Naive B cell (primary cell): ENCODE measurements at regions not wholly inside any gene's neighbourhood (a gene's known extent, or its start where the extent isn't known, plus 50 kb on each side); places are given as distances from the start of the nearest gene placed in this dataset.
"Not testable (repeated sequence)": the region's sequence is repeated elsewhere in the genome, so short reads cannot be mapped to it uniquely, and the experiment has no call there.

Source experiments
- ATAC-seq, 2 donors: fragments of 150-1000 bp; cut with Tn5 transposase; 2 replicates each; pipeline ENCODE4 v1.10.0; 2021; ENCODE audit warnings: low read depth in 2 of 2, mild to moderate bottlenecking in 2 of 2, moderate library complexity in 2 of 2
- DNase-seq: peaks from one replicate; pipeline ENCODE4 v3.0.0; 2022
- H3K27ac Mint-ChIP-seq, 6 donors: one replicate each; pipeline ENCODE4 v1.8.0; 2020 to 2022; ENCODE audit warnings: mild to moderate bottlenecking in 6 of 6, mixed read lengths in 6 of 6, moderate library complexity in 5 of 6, inconsistent platforms in 2 of 6
- H3K27me3 Mint-ChIP-seq, 3 donors: one replicate each; pipeline ENCODE4 v1.8.0; 2021 to 2022; ENCODE audit warnings: mixed read lengths in 3 of 3, mild to moderate bottlenecking in 1 of 3
- H3K36me3 Mint-ChIP-seq, 2 donors: one replicate each; pipeline ENCODE4 v1.8.0; 2020 to 2022; ENCODE audit warnings: mixed read lengths in 2 of 2, inconsistent platforms in 1 of 2, mild to moderate bottlenecking in 1 of 2
- H3K4me1 Mint-ChIP-seq, 3 donors: one replicate each; pipeline ENCODE4 v1.8.0; 2020 to 2022; ENCODE audit warnings: mixed read lengths in 3 of 3, inconsistent platforms in 1 of 3, mild to moderate bottlenecking in 1 of 3, moderate library complexity in 1 of 3
- H3K4me3 Mint-ChIP-seq, 8 donors: one replicate each; pipeline ENCODE4 v1.8.0; 2020 to 2022; ENCODE audit warnings: mild to moderate bottlenecking in 8 of 8, mixed read lengths in 8 of 8, moderate library complexity in 8 of 8, inconsistent platforms in 2 of 8
- H3K9me3 Mint-ChIP-seq, 7 donors: one replicate each; pipeline ENCODE4 v1.8.0; 2020 to 2022; ENCODE audit warnings: mixed read lengths in 7 of 7, mild to moderate bottlenecking in 5 of 7, inconsistent platforms in 2 of 7, moderate library complexity in 1 of 7

DNA sequence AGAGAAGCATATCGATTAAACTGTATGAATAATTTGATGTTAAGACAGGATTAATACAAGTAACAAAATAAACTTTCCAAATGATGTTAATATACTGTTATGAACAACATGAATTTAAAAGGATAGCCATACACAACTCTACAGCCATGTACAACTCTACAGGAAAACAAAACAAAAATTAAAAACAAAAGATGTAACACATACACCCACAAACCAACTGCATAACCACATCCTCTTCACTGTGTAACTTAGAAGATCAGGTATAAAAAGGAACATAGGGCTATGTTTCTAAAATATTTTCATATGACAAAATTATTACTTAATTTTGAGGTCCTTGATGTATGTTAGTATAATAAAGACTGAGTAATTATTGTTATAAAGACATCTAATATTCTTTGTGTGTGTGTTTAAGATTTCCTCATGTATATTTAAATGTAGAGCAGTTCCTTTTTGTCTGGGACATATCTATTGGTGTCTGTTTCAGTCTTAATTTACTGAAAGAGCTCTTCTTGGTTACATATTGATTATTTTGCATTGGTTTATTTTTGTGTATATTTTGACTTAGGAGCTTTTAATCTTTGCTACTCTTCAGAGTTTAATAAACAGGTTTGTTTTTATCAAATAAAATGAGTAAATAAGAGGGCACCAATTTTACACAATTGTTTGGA, 966.8 kb upstream of the CTNND2 start:
- ATAC-seq: no peak
- H3K27ac Mint-ChIP-seq: no peak overlapping the region
- DNase-seq: no peak
- no peaks in the 10 kb centered on the region for H3K27me3 Mint-ChIP-seq
- no peaks in the 10 kb centered on the region for H3K36me3 Mint-ChIP-seq
- H3K4me3 Mint-ChIP-seq: peak overlapping the region in 1 of 8 donors; percentile 67
- H3K4me1 Mint-ChIP-seq: no peaks in the 10 kb centered on the region
- H3K9me3 Mint-ChIP-seq: peaks cover 0 to 9% (median 6%) of the 10 kb centered on the region in 7 donors

DNA sequence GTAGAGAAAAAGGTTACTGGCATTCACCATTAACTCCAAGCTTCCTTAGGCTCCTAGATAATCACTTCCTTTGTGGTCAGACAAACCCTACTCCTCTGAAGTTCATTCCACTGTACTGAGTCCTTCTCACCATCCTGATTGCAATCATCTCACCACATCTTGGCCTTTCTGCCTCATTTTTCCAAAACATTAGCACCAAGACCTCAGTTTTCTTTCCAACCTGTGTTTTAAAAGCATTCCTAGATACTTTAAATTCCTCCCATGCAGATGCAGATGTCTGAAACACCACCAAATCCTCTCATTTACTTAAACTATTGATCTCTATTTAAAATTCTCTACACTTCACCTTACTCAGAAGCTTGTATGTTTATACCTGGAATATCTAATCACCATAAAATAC, 961.3 kb upstream of the CTNND2 start:
- no peaks in the 10 kb centered on the region for H3K27me3 Mint-ChIP-seq
- H3K27ac Mint-ChIP-seq: no peak overlapping the region
- no peaks in the 10 kb centered on the region for H3K36me3 Mint-ChIP-seq
- no peak overlapping the region for H3K4me3 Mint-ChIP-seq
- no peak for ATAC-seq
- H3K4me1 Mint-ChIP-seq: no peaks in the 10 kb centered on the region
- H3K9me3 Mint-ChIP-seq: peaks cover 0 to 8% (median 2%) of the 10 kb centered on the region in 7 donors
- DNase-seq: no peak

DNA sequence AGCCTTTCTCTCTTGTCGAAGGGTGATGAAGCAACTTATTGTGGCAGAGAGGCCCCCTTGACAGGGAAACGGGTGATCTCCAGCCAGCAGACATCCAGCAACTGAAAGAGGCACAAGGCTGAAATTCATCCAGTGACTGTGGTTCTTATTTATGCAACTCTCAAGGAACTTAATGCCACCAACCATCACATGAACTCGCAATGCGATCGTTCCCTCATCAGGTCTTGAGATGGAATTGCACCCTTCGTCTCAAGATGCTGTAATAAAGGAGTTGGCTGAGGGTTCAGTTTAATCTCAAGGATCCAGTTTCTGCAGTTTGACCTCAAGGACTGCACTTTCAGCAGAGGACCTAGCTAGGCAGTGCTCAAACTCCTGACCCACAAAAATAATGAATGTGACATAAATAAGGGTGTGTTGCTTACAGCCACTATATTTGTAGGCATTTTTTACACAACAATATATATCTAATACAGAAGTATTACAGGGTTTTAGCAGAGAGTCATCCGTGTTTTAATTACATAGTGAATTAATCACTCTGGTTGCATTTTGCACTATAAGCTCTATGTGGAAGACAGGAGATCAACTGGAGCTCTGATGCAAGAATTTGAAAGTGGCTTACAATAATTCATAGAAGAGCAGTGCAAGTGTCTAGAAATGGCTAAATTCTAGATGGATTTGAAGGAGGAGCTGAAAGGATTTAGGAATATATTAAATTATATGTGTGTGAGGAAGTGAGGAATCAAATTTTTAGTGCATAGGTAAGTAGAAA, 957.8 kb upstream of the CTNND2 start:
- no peaks in the 10 kb centered on the region for H3K4me1 Mint-ChIP-seq
- peaks cover 3 to 16% (median 8%) of the 10 kb centered on the region in 7 donors for H3K9me3 Mint-ChIP-seq

DNA sequence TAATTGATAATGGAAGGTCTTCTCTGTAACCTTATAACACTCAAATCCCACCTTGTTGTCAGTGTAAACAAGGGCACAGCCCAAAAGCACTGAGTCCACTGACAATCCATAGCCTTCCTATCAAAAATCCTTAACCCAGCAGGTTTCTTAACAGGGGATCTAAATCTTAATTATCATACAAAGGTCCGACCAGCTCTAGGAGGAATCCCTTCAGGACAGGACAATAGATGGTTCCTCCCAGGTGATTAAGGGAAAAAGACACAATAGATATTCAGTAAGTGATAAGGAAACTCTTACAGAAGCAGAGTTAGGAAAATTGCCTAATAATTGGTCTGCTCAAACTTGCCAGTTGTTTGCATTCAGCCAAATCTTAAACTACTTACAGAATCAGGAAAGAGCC, 951.9 kb upstream of the CTNND2 start:
- not testable (repeated sequence) for H3K36me3 Mint-ChIP-seq, H3K4me1 Mint-ChIP-seq, H3K27ac Mint-ChIP-seq, ATAC-seq, DNase-seq, H3K27me3 Mint-ChIP-seq, H3K4me3 Mint-ChIP-seq
- H3K9me3 Mint-ChIP-seq: peaks cover 6 to 16% (median 10%) of the 10 kb centered on the region in 7 donors

More for the DNA sequence above, 957.8 kb upstream of the CTNND2 start:
- Mint-ChIP-seq H3K27me3 (no peaks in the 10 kb centered on the region), H3K36me3 (no peaks in the 10 kb centered on the region), H3K27ac (peak overlapping the region in 1 of 6 donors; percentile 24), H3K4me3 (no peak overlapping the region)
- DNase-seq (no peak), ATAC-seq (no peak)

DNA sequence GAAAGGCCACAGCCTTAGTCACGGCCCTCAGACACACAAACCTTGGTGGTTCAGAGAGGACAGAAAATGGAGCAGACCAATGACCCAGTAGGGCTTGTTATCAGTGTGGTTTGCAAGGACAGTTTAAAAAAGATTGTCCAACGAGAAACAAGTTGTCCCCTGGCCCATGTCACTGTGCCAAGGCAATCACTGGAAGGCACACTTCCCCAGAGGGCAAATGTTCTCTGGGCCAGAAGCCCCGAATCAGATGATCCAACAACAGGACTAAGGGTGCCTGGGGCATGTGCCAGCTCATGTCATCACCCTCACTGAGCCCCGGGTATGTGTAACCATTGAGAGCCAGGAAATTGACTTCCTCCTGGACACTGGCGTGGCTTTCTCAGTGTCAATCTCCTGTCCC, 950.1 kb upstream of the CTNND2 start:
- ATAC-seq: no peak
- peaks cover 0 to 6% of the 10 kb centered on the region in 2 donors for H3K36me3 Mint-ChIP-seq

DNA sequence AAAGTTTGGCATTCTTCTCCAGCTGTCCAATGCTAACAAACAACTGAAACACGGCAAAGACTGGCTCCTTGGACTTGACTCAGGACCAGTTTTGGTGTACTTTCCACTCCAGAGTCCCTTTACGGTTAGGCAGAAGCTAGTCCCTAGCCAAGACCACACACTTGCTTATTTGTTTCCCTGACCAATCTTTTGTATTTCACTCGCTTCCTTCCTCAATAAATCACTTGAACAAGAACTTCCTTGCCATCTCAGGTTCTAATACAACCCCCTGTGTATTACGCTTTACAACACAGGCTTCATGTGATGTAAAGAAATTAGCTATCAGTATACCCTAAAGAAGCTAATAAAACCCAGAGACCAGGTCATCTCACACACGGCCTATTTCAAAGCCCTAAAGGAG, 947.5 kb upstream of the CTNND2 start:
- peaks cover 4 to 12% (median 9%) of the 10 kb centered on the region in 7 donors for H3K9me3 Mint-ChIP-seq
- peaks cover 0 to 6% of the 10 kb centered on the region in 2 donors for H3K36me3 Mint-ChIP-seq

More for the DNA sequence above, 950.1 kb upstream of the CTNND2 start:
- H3K27me3 Mint-ChIP-seq: no peaks in the 10 kb centered on the region
- H3K4me3 Mint-ChIP-seq: no peak overlapping the region
- no peak for DNase-seq
- no peaks in the 10 kb centered on the region for H3K4me1 Mint-ChIP-seq
- peaks cover 4 to 12% (median 9%) of the 10 kb centered on the region in 7 donors for H3K9me3 Mint-ChIP-seq
- H3K27ac Mint-ChIP-seq: peak overlapping the region in 1 of 6 donors; percentile 57

DNA sequence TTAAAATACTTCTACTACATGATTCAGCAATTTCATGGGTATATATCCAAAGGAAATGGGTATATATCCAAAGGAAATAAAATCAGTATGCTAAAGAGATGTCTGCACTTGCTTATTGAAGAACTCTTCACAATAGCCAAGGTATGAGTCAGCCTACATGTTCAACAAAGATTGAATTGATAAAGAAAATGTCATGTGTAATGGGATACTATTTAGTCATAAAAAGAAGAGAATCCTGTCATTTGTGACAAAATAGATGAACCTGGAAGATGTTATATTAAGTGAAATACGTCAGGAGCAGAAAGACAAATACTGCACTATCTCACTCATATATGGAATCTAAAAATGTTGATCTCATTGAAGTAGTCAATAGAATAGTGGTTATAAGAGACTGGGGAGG, 944.5 kb upstream of the CTNND2 start:
- peaks cover 0 to 6% of the 10 kb centered on the region in 2 donors for H3K36me3 Mint-ChIP-seq
- DNase-seq: no peak
- H3K9me3 Mint-ChIP-seq: peaks cover 3 to 12% (median 8%) of the 10 kb centered on the region in 7 donors
- no peak overlapping the region for H3K4me3 Mint-ChIP-seq
- ATAC-seq: no peak
- no peaks in the 10 kb centered on the region for H3K4me1 Mint-ChIP-seq
- H3K27ac Mint-ChIP-seq: no peak overlapping the region
- H3K27me3 Mint-ChIP-seq: no peaks in the 10 kb centered on the region

More for the DNA sequence above, 947.5 kb upstream of the CTNND2 start:
- no peaks in the 10 kb centered on the region for H3K27me3 Mint-ChIP-seq
- no peak for ATAC-seq
- no peak overlapping the region for H3K27ac Mint-ChIP-seq
- H3K4me1 Mint-ChIP-seq: no peaks in the 10 kb centered on the region
- DNase-seq: no peak
- no peak overlapping the region for H3K4me3 Mint-ChIP-seq

DNA sequence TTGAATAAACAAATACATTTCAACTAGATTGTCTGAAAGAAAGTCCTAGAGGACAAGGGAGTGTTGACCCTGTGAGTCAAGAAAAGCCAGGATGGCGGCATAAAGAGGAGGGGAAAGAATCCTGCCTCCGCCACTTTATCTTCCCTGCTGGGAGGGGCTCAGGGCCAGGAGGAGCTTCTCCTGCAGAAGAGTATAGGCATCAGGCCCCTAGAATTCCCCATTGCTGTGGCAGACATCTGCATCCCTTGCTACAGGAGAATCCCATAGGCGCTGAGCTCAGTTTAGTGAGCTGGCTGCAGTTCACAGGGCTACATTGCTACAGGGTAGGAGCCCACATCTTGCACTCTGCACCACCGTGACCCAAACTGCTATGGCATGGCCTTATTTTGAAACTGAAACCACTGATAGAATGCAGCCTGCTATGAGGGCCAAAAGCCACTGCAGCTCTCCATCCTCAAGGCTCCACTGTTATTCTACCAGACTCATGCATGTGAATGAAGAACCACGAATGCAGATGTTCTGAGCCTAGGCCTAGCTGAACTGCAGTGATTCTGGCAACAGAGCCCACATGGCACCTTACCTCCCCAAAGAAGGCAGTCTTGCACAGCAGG, 941.4 kb upstream of the CTNND2 start:
- Mint-ChIP-seq H3K27ac (no peak overlapping the region), H3K36me3 (no peaks in the 10 kb centered on the region), H3K27me3 (no peaks in the 10 kb centered on the region), H3K9me3 (peaks cover 2 to 10% (median 5%) of the 10 kb centered on the region in 7 donors), H3K4me1 (no peaks in the 10 kb centered on the region), H3K4me3 (no peak overlapping the region)
- DNase-seq (no peak), ATAC-seq (no peak)

DNA sequence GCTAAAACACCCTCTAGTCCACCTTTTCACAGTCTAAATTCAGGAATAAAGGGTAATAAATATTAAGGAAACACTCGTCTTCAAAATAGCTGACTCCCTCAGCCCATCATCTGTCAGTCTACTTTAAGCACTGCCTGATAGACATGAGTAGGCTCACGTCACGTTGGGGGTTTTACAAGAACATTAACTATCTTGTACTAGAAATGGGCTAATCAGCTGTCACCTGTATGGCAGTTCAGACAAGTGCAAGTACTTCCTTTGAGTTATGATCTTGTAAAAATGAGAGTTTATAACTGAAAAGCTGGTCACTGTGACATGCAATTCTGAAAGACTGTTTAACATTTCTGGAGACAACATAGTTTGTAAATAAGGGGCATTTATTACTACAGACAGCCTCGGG, 936.7 kb upstream of the CTNND2 start:
- Mint-ChIP-seq H3K9me3 (peaks cover 2 to 14% (median 4%) of the 10 kb centered on the region in 7 donors), H3K27me3 (no peaks in the 10 kb centered on the region), H3K36me3 (no peaks in the 10 kb centered on the region), H3K27ac (no peak overlapping the region), H3K4me3 (no peak overlapping the region), H3K4me1 (no peaks in the 10 kb centered on the region)
- DNase-seq: no peak
- ATAC-seq: no peak

DNA sequence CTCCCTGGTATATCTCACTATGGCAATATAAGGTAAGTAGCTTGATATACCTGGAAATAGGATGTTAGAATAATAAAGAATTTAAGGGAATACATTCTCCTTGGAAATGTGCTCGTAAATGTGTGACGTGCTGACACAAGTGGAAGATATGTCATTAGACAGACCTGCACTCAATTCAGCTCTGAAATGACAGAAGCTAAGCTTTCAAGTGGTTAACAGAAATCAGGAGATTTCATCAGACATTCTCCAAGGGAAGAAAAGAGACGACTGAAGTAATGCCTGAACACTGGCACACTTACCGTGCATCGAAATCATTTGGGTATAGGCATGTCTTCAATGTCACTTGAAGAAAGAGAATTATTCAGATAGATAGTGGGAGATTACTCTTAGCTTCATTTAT, 933.3 kb upstream of the CTNND2 start:
- H3K4me3 Mint-ChIP-seq: no peak overlapping the region
- peaks cover 0 to 25% (median 5%) of the 10 kb centered on the region in 7 donors for H3K9me3 Mint-ChIP-seq
- H3K4me1 Mint-ChIP-seq: no peaks in the 10 kb centered on the region
- ATAC-seq (no peak), DNase-seq (no peak)
- H3K27me3 Mint-ChIP-seq: no peaks in the 10 kb centered on the region
- no peak overlapping the region for H3K27ac Mint-ChIP-seq
- H3K36me3 Mint-ChIP-seq: no peaks in the 10 kb centered on the region

DNA sequence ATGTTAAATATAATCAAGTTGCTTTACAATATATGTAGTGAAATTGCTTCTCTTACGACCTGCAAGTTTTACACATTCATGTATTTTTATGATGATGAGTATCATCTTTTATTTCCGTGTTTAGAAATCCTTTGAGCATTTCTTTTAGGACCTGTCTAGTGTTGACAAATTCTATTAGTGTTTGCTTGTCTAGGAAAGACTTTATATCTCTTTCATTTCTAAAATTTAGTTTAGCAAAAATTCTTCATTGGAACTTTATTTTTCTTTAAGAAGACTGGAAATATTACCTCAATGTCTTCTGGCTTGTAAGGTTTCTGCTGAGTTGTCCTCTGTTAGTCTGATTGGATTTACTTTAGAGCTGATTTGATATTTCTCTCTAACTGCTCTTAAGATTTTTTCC, 920.9 kb upstream of the CTNND2 start:
- ATAC-seq (no peak), DNase-seq (no peak)
- Mint-ChIP-seq H3K9me3 (peaks cover 9 to 48% (median 24%) of the 10 kb centered on the region in 7 donors), H3K27ac (no peak overlapping the region), H3K36me3 (no peaks in the 10 kb centered on the region), H3K27me3 (no peaks in the 10 kb centered on the region), H3K4me1 (no peaks in the 10 kb centered on the region), H3K4me3 (no peak overlapping the region)

DNA sequence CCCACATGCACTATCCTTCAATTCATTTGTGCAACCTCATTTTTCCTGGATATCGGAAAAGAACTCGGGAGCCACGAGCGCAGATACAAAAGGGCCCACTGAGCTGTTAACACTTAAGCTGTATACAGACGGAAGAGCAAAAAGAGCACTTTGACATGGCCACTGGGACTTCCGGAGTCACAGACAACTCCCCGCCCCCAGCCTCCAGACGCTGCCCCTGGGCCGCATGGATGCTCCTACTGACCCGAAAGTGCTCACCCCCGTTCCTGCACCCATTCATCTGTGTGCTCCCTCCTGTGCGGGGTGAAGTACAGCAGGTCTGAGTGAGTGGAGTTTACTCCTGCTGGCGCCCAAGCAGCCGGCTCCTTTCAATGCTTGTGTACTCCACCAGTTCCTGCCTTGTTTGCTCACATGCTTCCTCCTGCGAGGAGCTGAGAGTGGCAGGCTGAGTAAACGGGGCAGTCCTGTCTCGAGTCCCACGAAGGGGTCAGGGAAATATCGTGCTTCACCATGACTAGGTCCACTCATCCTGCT, 901.0 kb upstream of the CTNND2 start:
- no peak overlapping the region for H3K4me3 Mint-ChIP-seq
- DNase-seq (no peak), ATAC-seq (no peak)
- H3K36me3 Mint-ChIP-seq: no peaks in the 10 kb centered on the region
- H3K4me1 Mint-ChIP-seq: no peaks in the 10 kb centered on the region
- peaks cover 0 to 5% (median 2%) of the 10 kb centered on the region in 7 donors for H3K9me3 Mint-ChIP-seq
- H3K27ac Mint-ChIP-seq: no peak overlapping the region
- H3K27me3 Mint-ChIP-seq: no peaks in the 10 kb centered on the region

DNA sequence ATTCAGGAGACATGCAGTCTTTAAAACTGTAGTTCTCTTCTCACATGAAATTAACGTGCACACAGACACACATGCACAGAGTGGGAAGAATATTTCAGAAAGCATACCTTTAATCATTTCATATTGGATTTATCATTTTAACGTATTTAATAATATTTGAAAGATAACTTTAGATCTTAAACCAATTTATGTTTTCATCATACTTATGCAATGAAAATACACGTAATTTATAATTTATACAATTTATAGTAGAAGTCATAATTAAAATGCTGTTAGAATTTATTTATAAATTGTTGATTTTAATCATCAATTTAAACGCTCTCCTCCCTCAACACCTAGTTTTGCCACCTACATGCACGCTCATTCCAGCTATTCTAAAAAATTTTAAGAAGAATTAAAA, 894.9 kb upstream of the CTNND2 start:
- no peaks in the 10 kb centered on the region for H3K27me3 Mint-ChIP-seq
- H3K4me3 Mint-ChIP-seq: peak overlapping the region in 1 of 8 donors; percentile 15
- peaks cover 1 to 13% (median 5%) of the 10 kb centered on the region in 7 donors for H3K9me3 Mint-ChIP-seq
- no peak for DNase-seq
- peaks cover 0 to 2% of the 10 kb centered on the region in 2 donors for H3K36me3 Mint-ChIP-seq
- no peak for ATAC-seq
- no peaks in the 10 kb centered on the region for H3K4me1 Mint-ChIP-seq
- H3K27ac Mint-ChIP-seq: no peak overlapping the region

DNA sequence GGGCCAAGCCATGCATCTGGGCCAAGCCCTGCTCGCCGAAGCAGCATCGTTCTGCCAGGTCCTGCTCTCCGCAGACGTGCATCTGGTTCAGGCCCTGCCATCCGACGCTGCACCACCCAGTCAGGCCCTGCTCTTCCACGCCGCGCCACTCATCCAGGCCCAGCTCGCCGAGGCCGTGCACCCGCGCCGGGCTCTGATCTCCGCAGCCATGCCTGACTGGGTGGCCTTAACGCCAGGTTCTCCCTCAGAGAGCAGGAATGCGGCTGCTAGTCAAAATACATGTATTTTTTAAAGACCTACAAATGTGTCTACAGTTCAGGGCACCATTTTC, 891.1 kb upstream of the CTNND2 start:
- H3K4me3 Mint-ChIP-seq: no peak overlapping the region
- no peak overlapping the region for H3K27ac Mint-ChIP-seq
- no peak for DNase-seq
- peaks cover 5 to 19% (median 8%) of the 10 kb centered on the region in 7 donors for H3K9me3 Mint-ChIP-seq
- H3K27me3 Mint-ChIP-seq: no peaks in the 10 kb centered on the region
- no peaks in the 10 kb centered on the region for H3K4me1 Mint-ChIP-seq
- peaks cover 0 to 6% of the 10 kb centered on the region in 2 donors for H3K36me3 Mint-ChIP-seq
- ATAC-seq: no peak
